WTC11 (cell line): ENCODE measurements at regions not wholly inside any gene's neighbourhood (a gene's known extent, or its start where the extent isn't known, plus 50 kb on each side); places are given as distances from the start of the nearest gene placed in this dataset.
A peak's percentile ranks its signal among the peaks of the same experiment; 100 is the strongest.

ENCODE experiments used
- ATAC-seq: fragments of 200-7000 bp; cut with Tn5 transposase; 2 replicates; pipeline ENCODE4 v1.10.0; 2021; ENCODE audit warnings: mild to moderate bottlenecking, moderate library complexity
- CTCF ChIA-PET: fragments of 300-600 bp; sonication (Branson Sonifier 250); formaldehyde crosslinking; loops from one replicate; lab custom pipeline; 2021; ENCODE audit warnings: antibody characterized with exemption; lab: Charles Lee
- POLR2A ChIA-PET: fragments of 350-600 bp; sonication (Branson Sonifier 250); formaldehyde crosslinking; loops from one replicate; lab custom pipeline; 2021; ENCODE audit warnings: antibody characterized with exemption; lab: Charles Lee
- DNase-seq: peaks from one replicate; pipeline ENCODE4 v3.0.0; 2021; ENCODE audit warnings: low spot score
- H3K27ac Mint-ChIP-seq: 2 replicates; pipeline ENCODE4 v1.8.0; 2021; ENCODE audit warnings: mixed read lengths
- H3K27me3 Mint-ChIP-seq: 2 replicates; pipeline ENCODE4 v1.8.0; 2021; ENCODE audit warnings: low read depth, mild to moderate bottlenecking, moderate library complexity, mixed read lengths
- H3K36me3 Mint-ChIP-seq: 2 replicates; pipeline ENCODE4 v1.8.0; 2021; ENCODE audit warnings: mixed read lengths
- H3K4me1 Mint-ChIP-seq: 2 replicates; pipeline ENCODE4 v1.8.0; 2022; ENCODE audit warnings: mixed read lengths
- H3K4me3 Mint-ChIP-seq: 2 replicates; pipeline ENCODE4 v1.8.0; 2021; ENCODE audit warnings: mild to moderate bottlenecking, moderate library complexity, mixed read lengths
- H3K9me3 Mint-ChIP-seq: 2 replicates; pipeline ENCODE4 v1.8.0; 2021; ENCODE audit warnings: mixed read lengths
- ATF6 ChIP-seq: sonication (generic); formaldehyde crosslinking; IDR thresholded peaks from 2 replicates; pipeline ENCODE4 v1.8.1; 2023; ENCODE audit warnings: mild to moderate bottlenecking, missing genetic modification reagents
- CBFB ChIP-seq: sonication (generic); formaldehyde crosslinking; IDR thresholded peaks from 2 replicates; pipeline ENCODE4 v1.8.1; 2022; ENCODE audit warnings: mild to moderate bottlenecking, low read depth, missing genetic modification reagents
- ELF4 ChIP-seq: sonication (generic); formaldehyde crosslinking; IDR thresholded peaks from 2 replicates; pipeline ENCODE4 v1.8.1; 2022; ENCODE audit warnings: low read depth, mild to moderate bottlenecking, moderate library complexity, missing genetic modification reagents
- ETV6 ChIP-seq: sonication (generic); formaldehyde crosslinking; IDR thresholded peaks from 2 replicates; pipeline ENCODE4 v1.8.1; 2022; ENCODE audit warnings: mild to moderate bottlenecking, missing genetic modification reagents
- GRHL2 ChIP-seq: fragments of 250-450 bp; sonication (Bioruptor Pico); IDR thresholded peaks from 2 replicates; pipeline ENCODE4 v1.8.0; 2022; ENCODE audit warnings: mild to moderate bottlenecking, moderate library complexity; ENCODE audit not compliant: insufficient replicate concordance, severe bottlenecking
- HMGA2 ChIP-seq: fragments of 250-450 bp; sonication (Bioruptor Pico); IDR thresholded peaks from 2 replicates; pipeline ENCODE4 v1.4.0; 2021; ENCODE audit warnings: mild to moderate bottlenecking, moderate library complexity
- JAZF1 ChIP-seq: fragments of 250-450 bp; sonication (Bioruptor Pico); IDR thresholded peaks from 2 replicates; pipeline ENCODE4 v1.9.0; 2021; ENCODE audit warnings: moderate library complexity, mild to moderate bottlenecking, inconsistent platforms
- MLX ChIP-seq: sonication (generic); formaldehyde crosslinking; IDR thresholded peaks from 2 replicates; pipeline ENCODE4 v1.8.1; 2023; ENCODE audit warnings: mild to moderate bottlenecking, missing genetic modification reagents, moderate library complexity
- NFATC4 ChIP-seq: fragments of 250-450 bp; sonication (Bioruptor Pico); IDR thresholded peaks from 2 replicates; pipeline ENCODE4 v1.9.0; 2021; ENCODE audit warnings: mild to moderate bottlenecking
- NFYB ChIP-seq: sonication (generic); formaldehyde crosslinking; conservative IDR thresholded peaks from 2 replicates; pipeline ENCODE4 v1.8.0; 2022; ENCODE audit warnings: low read depth, missing genetic modification reagents
- NR2C2 ChIP-seq: sonication (generic); formaldehyde crosslinking; IDR thresholded peaks from 2 replicates; pipeline ENCODE4 v1.8.0; 2022; ENCODE audit warnings: mild to moderate bottlenecking, missing genetic modification reagents
- PREB ChIP-seq: sonication (generic); formaldehyde crosslinking; IDR thresholded peaks from 2 replicates; pipeline ENCODE4 v1.8.1; 2022; ENCODE audit warnings: mild to moderate bottlenecking, missing genetic modification reagents, moderate library complexity, borderline replicate concordance
- RORB ChIP-seq: fragments of 250-450 bp; sonication (Bioruptor Pico); IDR thresholded peaks from 2 replicates; pipeline ENCODE4 v1.9.0; 2021; ENCODE audit warnings: mild to moderate bottlenecking
- SP1 ChIP-seq: sonication (generic); formaldehyde crosslinking; conservative IDR thresholded peaks from 2 replicates; pipeline ENCODE4 v1.8.1; 2022; ENCODE audit warnings: missing genetic modification reagents
- ZBTB21 ChIP-seq: sonication (generic); formaldehyde crosslinking; IDR thresholded peaks from 2 replicates; pipeline ENCODE4 v1.8.1; 2023; ENCODE audit warnings: mild to moderate bottlenecking, missing genetic modification reagents, borderline replicate concordance
- ZNF219 ChIP-seq: sonication (generic); formaldehyde crosslinking; IDR thresholded peaks from 2 replicates; pipeline ENCODE4 v1.8.0; 2023; ENCODE audit warnings: missing genetic modification reagents, mild to moderate bottlenecking, borderline replicate concordance
- ZNF232 ChIP-seq: sonication (generic); formaldehyde crosslinking; IDR thresholded peaks from 2 replicates; pipeline ENCODE4 v1.8.0; 2022; ENCODE audit warnings: mild to moderate bottlenecking, missing genetic modification reagents
- ZNF671 ChIP-seq: fragments of 250-450 bp; sonication (Bioruptor Pico); IDR thresholded peaks from 2 replicates; pipeline ENCODE4 v1.8.0; 2021; ENCODE audit warnings: mild to moderate bottlenecking
- TF ChIP-seq, protein P1 (sequence below): sonication (generic); formaldehyde crosslinking; IDR thresholded peaks from 2 replicates; pipeline ENCODE4 v1.8.1; 2022; ENCODE audit warnings: mild to moderate bottlenecking, moderate library complexity, missing genetic modification reagents
- TF ChIP-seq, protein P2 (sequence below): fragments of 250-450 bp; sonication (Bioruptor Pico); IDR thresholded peaks from 2 replicates; pipeline ENCODE4 v1.9.0; 2021; ENCODE audit warnings: mild to moderate bottlenecking
- TF ChIP-seq, protein P3 (sequence below): fragments of 200-600 bp; IDR thresholded peaks from 2 replicates; pipeline ENCODE4 v1.8.0; 2022; ENCODE audit warnings: antibody characterized with exemption
- TF ChIP-seq, protein P4 (sequence below): sonication (generic); formaldehyde crosslinking; IDR thresholded peaks from 2 replicates; pipeline ENCODE4 v1.8.1; 2022; ENCODE audit warnings: missing genetic modification reagents, borderline replicate concordance
- TF ChIP-seq, protein P5 (sequence below): sonication (generic); formaldehyde crosslinking; IDR thresholded peaks from 2 replicates; pipeline ENCODE4 v1.8.1; 2023; ENCODE audit warnings: mild to moderate bottlenecking, moderate library complexity, missing genetic modification reagents
- TF ChIP-seq, protein P6 (sequence below): sonication (generic); formaldehyde crosslinking; IDR thresholded peaks from 2 replicates; pipeline ENCODE4 v1.8.0; 2022; ENCODE audit warnings: mild to moderate bottlenecking, missing genetic modification reagents
- TF ChIP-seq, protein P7 (sequence below): sonication (generic); formaldehyde crosslinking; conservative IDR thresholded peaks from 2 replicates; pipeline ENCODE4 v1.8.1; 2022; ENCODE audit warnings: mild to moderate bottlenecking, missing genetic modification reagents

DNA sequence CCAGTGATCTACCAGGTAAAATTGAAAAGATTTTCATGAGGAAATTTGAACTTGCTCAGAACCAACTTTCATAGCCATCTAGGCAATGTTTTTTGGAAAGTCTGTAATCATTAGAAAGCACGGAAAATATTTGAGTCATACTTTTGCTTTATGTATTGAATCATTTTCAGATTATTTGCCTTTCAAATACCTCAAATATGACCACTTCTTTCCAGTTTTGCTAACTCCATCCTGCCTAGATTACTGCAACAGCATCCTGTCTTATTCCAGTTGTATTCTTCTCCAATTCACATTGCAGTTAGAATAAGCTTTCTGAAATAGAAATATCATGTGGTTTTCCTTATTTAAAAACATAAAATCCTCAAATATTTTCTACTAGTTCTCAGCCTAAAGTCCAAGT, 239.8 kb upstream of the FAR2 start (continued):
- TF ChIP-seq ZNF219 (CRISPR knock-in tag): no peak
- TF ChIP-seq ETV6 (CRISPR knock-in tag): no peak
- TF ChIP-seq CBFB: no peak
- no peak for TF ChIP-seq GRHL2
- no peak for TF ChIP-seq NFATC4
- TF ChIP-seq, protein P1, sequence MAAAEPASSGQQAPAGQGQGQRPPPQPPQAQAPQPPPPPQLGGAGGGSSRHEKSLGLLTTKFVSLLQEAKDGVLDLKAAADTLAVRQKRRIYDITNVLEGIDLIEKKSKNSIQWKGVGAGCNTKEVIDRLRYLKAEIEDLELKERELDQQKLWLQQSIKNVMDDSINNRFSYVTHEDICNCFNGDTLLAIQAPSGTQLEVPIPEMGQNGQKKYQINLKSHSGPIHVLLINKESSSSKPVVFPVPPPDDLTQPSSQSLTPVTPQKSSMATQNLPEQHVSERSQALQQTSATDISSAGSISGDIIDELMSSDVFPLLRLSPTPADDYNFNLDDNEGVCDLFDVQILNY (CRISPR knock-in tag): no peak
- TF ChIP-seq ELF4 (CRISPR knock-in tag): no peak
- TF ChIP-seq NFYB (CRISPR knock-in tag): no peak

- CTCF ChIA-PET: no interaction called here
Measured at GRCh38 chr12:28925719-28926376, 223.2 kb upstream of the FAR2 start.

More at GRCh38 chr12:28925719-28926376, 223.2 kb upstream of the FAR2 start:
- peaks cover 5% of the 10 kb centered on the region; the same call in 1 of the 2 replicates for H3K27me3 Mint-ChIP-seq
- TF ChIP-seq, protein P2, sequence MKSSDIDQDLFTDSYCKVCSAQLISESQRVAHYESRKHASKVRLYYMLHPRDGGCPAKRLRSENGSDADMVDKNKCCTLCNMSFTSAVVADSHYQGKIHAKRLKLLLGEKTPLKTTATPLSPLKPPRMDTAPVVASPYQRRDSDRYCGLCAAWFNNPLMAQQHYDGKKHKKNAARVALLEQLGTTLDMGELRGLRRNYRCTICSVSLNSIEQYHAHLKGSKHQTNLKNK (CRISPR knock-in tag): no peak
- TF ChIP-seq HMGA2 (no peak), PREB (no peak), SP1 (CRISPR knock-in tag) (no peak), ATF6 (no peak), ZBTB21 (CRISPR knock-in tag) (no peak), JAZF1 (CRISPR knock-in tag) (no peak), ELF4 (CRISPR knock-in tag) (no peak), NR2C2 (CRISPR knock-in tag) (no peak), ZNF232 (CRISPR knock-in tag) (no peak), RORB (no peak), ZNF671 (no peak), MLX (CRISPR knock-in tag) (no peak)
- TF ChIP-seq, protein P3, sequence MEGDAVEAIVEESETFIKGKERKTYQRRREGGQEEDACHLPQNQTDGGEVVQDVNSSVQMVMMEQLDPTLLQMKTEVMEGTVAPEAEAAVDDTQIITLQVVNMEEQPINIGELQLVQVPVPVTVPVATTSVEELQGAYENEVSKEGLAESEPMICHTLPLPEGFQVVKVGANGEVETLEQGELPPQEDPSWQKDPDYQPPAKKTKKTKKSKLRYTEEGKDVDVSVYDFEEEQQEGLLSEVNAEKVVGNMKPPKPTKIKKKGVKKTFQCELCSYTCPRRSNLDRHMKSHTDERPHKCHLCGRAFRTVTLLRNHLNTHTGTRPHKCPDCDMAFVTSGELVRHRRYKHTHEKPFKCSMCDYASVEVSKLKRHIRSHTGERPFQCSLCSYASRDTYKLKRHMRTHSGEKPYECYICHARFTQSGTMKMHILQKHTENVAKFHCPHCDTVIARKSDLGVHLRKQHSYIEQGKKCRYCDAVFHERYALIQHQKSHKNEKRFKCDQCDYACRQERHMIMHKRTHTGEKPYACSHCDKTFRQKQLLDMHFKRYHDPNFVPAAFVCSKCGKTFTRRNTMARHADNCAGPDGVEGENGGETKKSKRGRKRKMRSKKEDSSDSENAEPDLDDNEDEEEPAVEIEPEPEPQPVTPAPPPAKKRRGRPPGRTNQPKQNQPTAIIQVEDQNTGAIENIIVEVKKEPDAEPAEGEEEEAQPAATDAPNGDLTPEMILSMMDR: no peak
- TF ChIP-seq, protein P4, sequence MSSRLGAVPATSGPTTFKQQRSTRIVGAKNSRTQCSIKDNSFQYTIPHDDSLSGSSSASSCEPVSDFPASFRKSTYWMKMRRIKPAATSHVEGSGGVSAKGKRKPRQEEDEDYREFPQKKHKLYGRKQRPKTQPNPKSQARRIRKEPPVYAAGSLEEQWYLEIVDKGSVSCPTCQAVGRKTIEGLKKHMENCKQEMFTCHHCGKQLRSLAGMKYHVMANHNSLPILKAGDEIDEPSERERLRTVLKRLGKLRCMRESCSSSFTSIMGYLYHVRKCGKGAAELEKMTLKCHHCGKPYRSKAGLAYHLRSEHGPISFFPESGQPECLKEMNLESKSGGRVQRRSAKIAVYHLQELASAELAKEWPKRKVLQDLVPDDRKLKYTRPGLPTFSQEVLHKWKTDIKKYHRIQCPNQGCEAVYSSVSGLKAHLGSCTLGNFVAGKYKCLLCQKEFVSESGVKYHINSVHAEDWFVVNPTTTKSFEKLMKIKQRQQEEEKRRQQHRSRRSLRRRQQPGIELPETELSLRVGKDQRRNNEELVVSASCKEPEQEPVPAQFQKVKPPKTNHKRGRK: no peak
- TF ChIP-seq, protein P5, sequence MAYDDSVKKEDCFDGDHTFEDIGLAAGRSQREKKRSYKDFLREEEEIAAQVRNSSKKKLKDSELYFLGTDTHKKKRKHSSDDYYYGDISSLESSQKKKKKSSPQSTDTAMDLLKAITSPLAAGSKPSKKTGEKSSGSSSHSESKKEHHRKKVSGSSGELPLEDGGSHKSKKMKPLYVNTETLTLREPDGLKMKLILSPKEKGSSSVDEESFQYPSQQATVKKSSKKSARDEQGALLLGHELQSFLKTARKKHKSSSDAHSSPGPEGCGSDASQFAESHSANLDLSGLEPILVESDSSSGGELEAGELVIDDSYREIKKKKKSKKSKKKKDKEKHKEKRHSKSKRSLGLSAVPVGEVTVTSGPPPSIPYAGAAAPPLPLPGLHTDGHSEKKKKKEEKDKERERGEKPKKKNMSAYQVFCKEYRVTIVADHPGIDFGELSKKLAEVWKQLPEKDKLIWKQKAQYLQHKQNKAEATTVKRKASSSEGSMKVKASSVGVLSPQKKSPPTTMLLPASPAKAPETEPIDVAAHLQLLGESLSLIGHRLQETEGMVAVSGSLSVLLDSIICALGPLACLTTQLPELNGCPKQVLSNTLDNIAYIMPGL (CRISPR knock-in tag): no peak
- TF ChIP-seq, protein P6, sequence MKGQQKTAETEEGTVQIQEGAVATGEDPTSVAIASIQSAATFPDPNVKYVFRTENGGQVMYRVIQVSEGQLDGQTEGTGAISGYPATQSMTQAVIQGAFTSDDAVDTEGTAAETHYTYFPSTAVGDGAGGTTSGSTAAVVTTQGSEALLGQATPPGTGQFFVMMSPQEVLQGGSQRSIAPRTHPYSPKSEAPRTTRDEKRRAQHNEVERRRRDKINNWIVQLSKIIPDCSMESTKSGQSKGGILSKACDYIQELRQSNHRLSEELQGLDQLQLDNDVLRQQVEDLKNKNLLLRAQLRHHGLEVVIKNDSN (CRISPR knock-in tag): no peak
- TF ChIP-seq, protein P7, sequence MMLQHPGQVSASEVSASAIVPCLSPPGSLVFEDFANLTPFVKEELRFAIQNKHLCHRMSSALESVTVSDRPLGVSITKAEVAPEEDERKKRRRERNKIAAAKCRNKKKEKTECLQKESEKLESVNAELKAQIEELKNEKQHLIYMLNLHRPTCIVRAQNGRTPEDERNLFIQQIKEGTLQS (CRISPR knock-in tag): no peak
- H3K36me3 Mint-ChIP-seq: peaks cover 9% of the 10 kb centered on the region; the same call in 1 of the 2 replicates
- POLR2A ChIA-PET: no interaction called here
- DNase-seq: no peak
- H3K9me3 Mint-ChIP-seq: peaks cover 28% of the 10 kb centered on the region
- H3K27ac Mint-ChIP-seq: peak overlapping the region; percentile 64; the same call in 1 of the 2 replicates
- no peak for ATAC-seq
- H3K4me3 Mint-ChIP-seq: no peak overlapping the region
- H3K4me1 Mint-ChIP-seq: no peaks in the 10 kb centered on the region
